ENCODE measurements at regions not wholly inside any gene's neighbourhood (a gene's known extent, or its start where the extent isn't known, plus 50 kb on each side); places are given as distances from the start of the nearest gene placed in this dataset.

DNA sequence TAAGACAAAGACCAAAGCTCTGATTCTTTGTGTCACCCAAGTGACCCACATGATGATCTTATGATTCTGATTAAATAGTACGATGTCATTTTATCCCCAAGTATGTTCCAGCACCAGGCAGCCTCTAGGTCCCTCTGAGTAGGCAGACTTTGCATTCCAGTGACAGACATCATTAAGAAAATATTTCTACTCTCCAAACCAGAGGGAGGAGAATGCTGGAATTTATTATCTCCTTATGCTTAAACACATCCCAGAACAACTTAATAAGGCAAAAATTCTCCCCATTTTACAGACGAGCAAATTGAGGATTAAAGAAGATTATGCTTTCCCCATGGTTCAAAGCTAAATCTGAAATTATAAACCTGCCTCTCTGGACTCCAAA, 192.8 kb upstream of the CDH11 start:
- Histone ChIP-seq H3K4me1 (ENCODE audit: control insufficient read depth, extremely low read depth, insufficient read depth, low read length) (peaks cover 14% of the 10 kb centered on the region), H3K36me3 (ENCODE audit: control insufficient read depth, insufficient read depth, low read length) (no peaks in the 10 kb centered on the region), H3K4me2 (ENCODE audit: extremely low read depth, insufficient read depth, low read length) (peak overlapping the region; percentile 3), H3K4me3 (replicated peaks in 1 of 4; ENCODE audit: control extremely low read depth in 1 of 4, insufficient read depth in 1 of 4, low read depth in 3 of 4, low read length in 4 of 4) (no peak overlapping the region), H4K20me1 (ENCODE audit: control insufficient read depth, extremely low read depth, insufficient read depth, low read length) (no peaks in the 10 kb centered on the region), H3K9me3 (ENCODE audit: control insufficient read depth, insufficient read depth, low read depth, low read length) (no peaks in the 10 kb centered on the region), H3K9ac (ENCODE audit: insufficient read depth, low read length) (no peak overlapping the region), H3K27me3 (ENCODE audit: control insufficient read depth, insufficient read depth, low read length) (no peaks in the 10 kb centered on the region), H2AFZ (ENCODE audit: low read length) (no peak overlapping the region), H3K27ac (ENCODE audit: insufficient read depth, low read length) (no peak overlapping the region), H3K79me2 (ENCODE audit: control insufficient read depth, insufficient read depth, low read length) (no peaks in the 10 kb centered on the region)
- TF ChIP-seq, protein P1, sequence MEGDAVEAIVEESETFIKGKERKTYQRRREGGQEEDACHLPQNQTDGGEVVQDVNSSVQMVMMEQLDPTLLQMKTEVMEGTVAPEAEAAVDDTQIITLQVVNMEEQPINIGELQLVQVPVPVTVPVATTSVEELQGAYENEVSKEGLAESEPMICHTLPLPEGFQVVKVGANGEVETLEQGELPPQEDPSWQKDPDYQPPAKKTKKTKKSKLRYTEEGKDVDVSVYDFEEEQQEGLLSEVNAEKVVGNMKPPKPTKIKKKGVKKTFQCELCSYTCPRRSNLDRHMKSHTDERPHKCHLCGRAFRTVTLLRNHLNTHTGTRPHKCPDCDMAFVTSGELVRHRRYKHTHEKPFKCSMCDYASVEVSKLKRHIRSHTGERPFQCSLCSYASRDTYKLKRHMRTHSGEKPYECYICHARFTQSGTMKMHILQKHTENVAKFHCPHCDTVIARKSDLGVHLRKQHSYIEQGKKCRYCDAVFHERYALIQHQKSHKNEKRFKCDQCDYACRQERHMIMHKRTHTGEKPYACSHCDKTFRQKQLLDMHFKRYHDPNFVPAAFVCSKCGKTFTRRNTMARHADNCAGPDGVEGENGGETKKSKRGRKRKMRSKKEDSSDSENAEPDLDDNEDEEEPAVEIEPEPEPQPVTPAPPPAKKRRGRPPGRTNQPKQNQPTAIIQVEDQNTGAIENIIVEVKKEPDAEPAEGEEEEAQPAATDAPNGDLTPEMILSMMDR (conservative IDR thresholded peaks at IDR 0.05 in 1 of 2, IDR thresholded peaks at IDR 0.05 in 1 of 2; ENCODE audit: low read depth in 1 of 2, low read length in 2 of 2) = no peak
- peak in 1 of 2 donors; percentile 74 for DNase-seq (ENCODE audit: low read depth in 2 of 2)

DNA sequence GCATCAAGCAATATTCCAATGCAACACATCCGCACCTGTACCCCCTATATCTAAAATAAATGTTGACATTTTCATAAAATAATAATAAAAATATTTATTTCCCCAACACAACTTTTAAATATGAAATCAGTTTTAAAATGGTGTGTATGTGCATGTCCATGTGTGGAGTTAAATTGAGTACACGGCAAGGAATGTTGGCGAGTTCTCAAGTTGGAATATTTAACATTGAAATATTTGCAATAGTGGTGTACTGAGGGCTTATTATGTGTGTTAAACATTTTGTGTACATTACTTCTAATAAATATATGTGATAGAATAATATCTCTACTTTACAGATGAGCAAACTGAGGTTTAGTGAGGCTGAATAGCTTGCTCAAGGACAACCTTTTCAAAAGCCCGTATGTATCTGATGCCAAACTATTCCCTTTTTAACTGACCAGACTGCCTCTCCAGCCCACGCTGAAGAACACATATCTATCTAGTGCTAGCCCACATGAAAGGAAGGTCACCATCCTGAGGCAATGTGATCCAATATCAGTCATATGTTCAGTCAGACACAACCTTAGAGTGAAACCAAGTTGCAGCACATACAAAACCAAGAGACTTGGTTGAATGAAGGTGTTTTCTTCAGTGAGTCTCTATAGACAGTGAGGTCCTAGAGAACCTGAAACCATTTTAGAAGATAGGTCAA, 192.2 kb upstream of the CDH11 start:
- TF ChIP-seq, protein P1 (conservative IDR thresholded peaks at IDR 0.05 in 1 of 2, IDR thresholded peaks at IDR 0.05 in 1 of 2; ENCODE audit: low read depth in 1 of 2, low read length in 2 of 2) = no peak
- no peak for TF ChIP-seq EZH2 (IDR thresholded peaks at IDR 0.05; ENCODE audit: low read length, missing control alignments)
- DNase-seq (ENCODE audit: low read depth in 2 of 2) = peak; percentile 10 to 59
- Histone ChIP-seq H3K9me3 (ENCODE audit: control insufficient read depth, insufficient read depth, low read depth, low read length) (no peaks in the 10 kb centered on the region), H3K4me3 (replicated peaks in 1 of 4; ENCODE audit: control extremely low read depth in 1 of 4, insufficient read depth in 1 of 4, low read depth in 3 of 4, low read length in 4 of 4) (no peak overlapping the region), H4K20me1 (ENCODE audit: control insufficient read depth, extremely low read depth, insufficient read depth, low read length) (no peaks in the 10 kb centered on the region), H3K27ac (ENCODE audit: insufficient read depth, low read length) (no peak overlapping the region), H3K9ac (ENCODE audit: insufficient read depth, low read length) (no peak overlapping the region), H3K4me2 (ENCODE audit: extremely low read depth, insufficient read depth, low read length) (peak overlapping the region; percentile 3), H3K79me2 (ENCODE audit: control insufficient read depth, insufficient read depth, low read length) (no peaks in the 10 kb centered on the region), H3K36me3 (ENCODE audit: control insufficient read depth, insufficient read depth, low read length) (no peaks in the 10 kb centered on the region), H3K27me3 (ENCODE audit: control insufficient read depth, insufficient read depth, low read length) (no peaks in the 10 kb centered on the region), H3K4me1 (ENCODE audit: control insufficient read depth, extremely low read depth, insufficient read depth, low read length) (peaks cover 14% of the 10 kb centered on the region), H2AFZ (ENCODE audit: low read length) (no peak overlapping the region)

DNA sequence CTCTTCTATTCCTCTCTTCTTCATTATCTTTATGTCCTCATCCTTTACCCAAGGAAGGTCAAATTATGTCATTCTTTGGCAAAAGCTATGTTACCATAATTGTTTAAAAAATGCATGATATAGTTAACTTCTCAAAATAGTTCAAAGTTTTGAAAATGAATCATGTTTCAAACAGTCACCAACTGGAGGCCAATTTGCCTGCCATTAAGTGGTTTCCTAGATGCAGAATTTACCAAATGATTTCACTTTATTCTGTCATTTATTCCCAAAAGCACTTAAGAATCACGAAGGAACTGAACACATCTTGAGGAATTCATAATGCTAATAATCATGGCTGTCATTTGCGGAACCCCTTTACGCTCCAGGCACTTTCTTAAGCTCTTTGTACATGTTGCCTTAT, 190.9 kb upstream of the CDH11 start:
- no peak overlapping the region for H2AFZ ChIP-seq (ENCODE audit: low read length)
- TF ChIP-seq, protein P1 (conservative IDR thresholded peaks at IDR 0.05 in 1 of 2, IDR thresholded peaks at IDR 0.05 in 1 of 2; ENCODE audit: low read depth in 1 of 2, low read length in 2 of 2) = no peak
- no peak for TF ChIP-seq EZH2 (IDR thresholded peaks at IDR 0.05; ENCODE audit: low read length, missing control alignments)

More for the DNA sequence above, 190.9 kb upstream of the CDH11 start:
- H4K20me1 ChIP-seq (ENCODE audit: control insufficient read depth, extremely low read depth, insufficient read depth, low read length) = no peaks in the 10 kb centered on the region
- H3K9me3 ChIP-seq (ENCODE audit: control insufficient read depth, insufficient read depth, low read depth, low read length) = no peaks in the 10 kb centered on the region
- no peaks in the 10 kb centered on the region for H3K27me3 ChIP-seq (ENCODE audit: control insufficient read depth, insufficient read depth, low read length)
- H3K27ac ChIP-seq (ENCODE audit: insufficient read depth, low read length) = peak overlapping the region; percentile 54
- peak overlapping the region; percentile 15 for H3K4me2 ChIP-seq (ENCODE audit: extremely low read depth, insufficient read depth, low read length)
- no peak overlapping the region for H3K9ac ChIP-seq (ENCODE audit: insufficient read depth, low read length)
- no peaks in the 10 kb centered on the region for H3K79me2 ChIP-seq (ENCODE audit: control insufficient read depth, insufficient read depth, low read length)
- no peak overlapping the region for H3K4me3 ChIP-seq (replicated peaks in 1 of 4; ENCODE audit: control extremely low read depth in 1 of 4, insufficient read depth in 1 of 4, low read depth in 3 of 4, low read length in 4 of 4)
- DNase-seq (ENCODE audit: low read depth in 2 of 2) = peak; percentile 49 to 89
- peaks cover 14% of the 10 kb centered on the region for H3K4me1 ChIP-seq (ENCODE audit: control insufficient read depth, extremely low read depth, insufficient read depth, low read length)
- no peaks in the 10 kb centered on the region for H3K36me3 ChIP-seq (ENCODE audit: control insufficient read depth, insufficient read depth, low read length)
